LHCN-M2 (cell line): ENCODE measurements at regions not wholly inside any gene's neighbourhood (a gene's known extent, or its start where the extent isn't known, plus 50 kb on each side); places are given as distances from the start of the nearest gene placed in this dataset.
A peak's percentile ranks its signal among the peaks of the same experiment; 100 is the strongest.
"Not testable (repeated sequence)": the region's sequence is repeated elsewhere in the genome, so short reads cannot be mapped to it uniquely, and the experiment has no call there.

Experiments used
- DNase-seq: peaks from one replicate; pipeline ENCODE4 v3.0.0-alpha.2; 2012; ENCODE audit warnings: low read depth

DNA sequence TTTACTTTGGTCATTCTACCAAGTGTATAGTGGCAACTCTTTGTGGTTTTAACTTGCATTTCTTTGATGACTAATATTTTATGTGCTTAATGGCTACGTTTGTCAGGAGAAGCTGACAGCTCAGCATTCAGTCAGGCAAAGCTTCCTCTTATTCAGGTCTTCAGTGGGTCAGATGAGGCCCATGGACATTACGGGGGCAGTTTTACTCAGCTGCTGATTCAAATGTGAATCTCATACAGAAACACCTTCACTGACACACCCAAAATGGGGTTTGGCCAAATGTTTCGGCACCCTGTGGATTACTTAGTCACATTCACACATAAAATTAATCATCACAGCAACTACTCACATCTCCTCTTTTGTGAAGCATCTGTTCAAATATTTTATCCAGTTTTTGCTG lies 104.9 kb upstream of the PLD5 start:
- peak; percentile 62 for DNase-seq

DNA sequence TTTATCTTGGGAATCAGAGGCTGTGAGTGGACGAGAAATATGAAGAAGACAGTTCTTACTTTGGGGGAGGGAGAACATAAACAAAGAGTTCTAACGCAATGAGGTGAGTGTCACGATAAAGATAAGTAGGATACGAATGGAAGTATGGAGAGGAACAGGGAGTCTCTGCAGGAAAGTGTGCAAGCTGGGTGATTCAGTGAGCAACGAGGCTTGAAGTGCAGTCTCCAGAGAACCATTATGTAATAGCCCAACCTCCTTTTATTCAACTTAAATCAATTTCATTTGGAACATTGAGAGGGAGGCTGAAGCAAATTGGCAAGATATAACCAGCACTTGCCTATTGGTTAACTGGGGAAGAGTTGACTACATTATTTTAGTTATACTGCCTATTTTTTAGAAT lies 99.3 kb upstream of the PLD5 start:
- no peak for DNase-seq

DNA sequence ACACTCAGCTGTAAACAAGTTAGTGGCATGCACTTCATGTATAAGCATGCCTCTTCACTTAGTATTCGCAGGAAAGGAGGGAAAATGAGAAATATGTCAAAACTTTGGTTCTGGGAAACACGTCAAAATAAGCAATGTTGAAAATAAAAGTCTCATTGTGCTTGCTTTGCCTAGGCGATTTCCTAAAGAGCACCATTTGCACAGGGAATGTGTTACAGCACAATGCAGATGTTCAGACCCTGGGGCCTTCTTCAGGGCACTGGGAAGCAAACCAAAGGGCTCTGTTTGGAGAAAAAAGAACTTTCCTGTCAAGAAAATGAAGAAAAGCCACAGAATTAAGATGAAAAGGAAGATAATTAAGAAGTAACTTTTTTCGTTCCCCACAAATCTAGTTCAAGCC lies 98.6 kb upstream of the PLD5 start:
- DNase-seq, result no peak

DNA sequence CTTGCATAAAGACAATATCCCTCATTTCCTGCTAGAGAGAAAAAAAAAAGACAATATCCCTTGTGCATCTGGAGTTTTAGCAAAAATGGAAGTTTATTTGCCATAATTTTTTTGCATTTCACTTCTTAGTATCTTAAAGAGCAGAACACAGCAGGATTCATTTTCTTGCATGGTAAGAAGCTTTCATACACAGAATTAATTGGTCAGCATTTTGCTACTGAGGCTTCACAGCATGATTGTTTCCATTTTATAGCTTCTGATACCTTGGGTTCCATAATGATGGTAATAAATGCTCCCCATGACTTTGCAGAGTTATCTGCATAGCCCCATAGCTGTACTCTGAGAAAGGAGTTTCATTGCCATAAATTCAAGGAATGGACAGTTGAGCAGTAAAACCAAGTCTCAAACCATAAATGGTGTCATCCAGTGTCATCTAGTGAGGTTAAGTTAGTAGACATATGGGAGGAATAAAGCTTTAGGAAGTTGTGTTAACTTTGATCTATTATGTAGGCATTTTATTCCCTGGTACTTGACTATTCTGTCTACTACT lies 88.8 kb upstream of the PLD5 start:
- no peak for DNase-seq

DNA sequence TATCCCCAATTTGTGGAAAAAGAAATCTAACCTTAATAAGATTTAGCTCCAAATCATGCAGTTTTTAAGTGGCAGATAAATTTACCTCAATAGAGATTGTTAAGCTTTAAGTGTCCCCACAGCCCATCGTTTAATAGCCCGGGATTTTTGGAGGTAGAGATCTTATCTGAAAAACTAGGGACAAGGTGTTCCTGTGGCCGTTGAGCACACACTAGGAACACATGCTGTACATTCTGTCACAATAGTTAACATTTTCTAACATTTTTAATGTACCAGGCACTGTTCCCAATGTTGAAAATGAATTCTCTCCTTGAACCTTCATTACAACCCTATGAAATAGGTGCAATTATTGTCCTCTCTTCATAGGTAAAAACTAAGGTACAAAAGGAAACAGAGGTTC lies 85.7 kb upstream of the PLD5 start:
- no peak for DNase-seq

DNA sequence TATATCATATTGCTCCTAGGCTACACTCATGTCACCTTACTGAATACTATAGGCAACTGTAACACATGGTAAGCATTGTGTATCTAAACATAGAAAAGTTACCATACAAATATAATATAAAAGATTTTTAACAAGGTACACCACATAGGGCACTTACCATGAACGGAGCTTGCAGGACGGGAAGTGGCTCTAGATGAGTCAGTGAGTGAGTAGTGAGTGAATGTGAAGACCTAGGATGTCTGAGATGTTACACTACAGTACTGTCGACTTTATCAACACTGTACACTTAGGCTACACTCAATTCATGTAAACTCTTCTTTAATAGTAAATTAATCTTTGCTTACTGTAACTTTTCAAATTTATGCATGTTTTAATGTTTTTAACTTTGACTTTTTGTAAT lies 81.0 kb upstream of the PLD5 start:
- peak; percentile 32 for DNase-seq

DNA sequence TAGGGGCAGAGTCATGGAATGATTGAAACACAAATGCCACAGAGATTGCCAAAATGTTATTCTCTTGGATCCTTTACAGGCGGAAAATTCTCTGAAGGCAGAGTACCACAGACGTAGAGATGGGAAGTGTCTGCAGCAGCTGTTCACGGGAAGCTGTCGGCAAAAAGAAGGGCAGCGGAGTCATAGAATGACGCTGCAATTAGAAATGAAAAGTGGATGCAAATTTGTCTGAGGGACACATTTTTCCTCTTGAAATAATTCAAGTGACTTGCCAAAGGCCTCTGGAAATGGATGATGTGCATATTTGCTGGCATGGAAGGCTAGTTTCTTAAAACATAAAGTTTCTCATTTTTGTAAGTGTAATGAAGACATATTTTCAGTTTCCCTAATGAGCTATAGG lies 77.5 kb upstream of the PLD5 start:
- DNase-seq, result peak; percentile 7

DNA sequence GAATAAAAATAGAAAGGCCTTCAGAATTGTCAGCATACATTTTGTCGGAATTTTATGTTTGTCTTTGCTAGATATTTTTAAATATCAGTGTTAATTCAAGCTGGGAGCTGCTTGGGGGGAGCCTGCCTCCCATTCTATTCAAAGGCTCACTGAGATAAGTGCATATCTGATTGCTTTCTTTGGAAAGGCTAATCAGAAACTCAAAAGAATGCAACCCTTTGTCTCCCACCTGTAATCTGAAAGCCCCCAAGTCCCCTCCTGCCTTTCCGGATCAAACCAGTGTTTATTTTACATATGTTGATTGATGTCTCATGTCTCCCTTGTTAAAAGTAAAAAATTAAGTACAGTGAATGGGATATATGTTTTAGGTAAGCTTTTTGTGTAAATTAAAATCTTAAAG lies 69.3 kb upstream of the PLD5 start:
- DNase-seq, result not testable (repeated sequence)

DNA sequence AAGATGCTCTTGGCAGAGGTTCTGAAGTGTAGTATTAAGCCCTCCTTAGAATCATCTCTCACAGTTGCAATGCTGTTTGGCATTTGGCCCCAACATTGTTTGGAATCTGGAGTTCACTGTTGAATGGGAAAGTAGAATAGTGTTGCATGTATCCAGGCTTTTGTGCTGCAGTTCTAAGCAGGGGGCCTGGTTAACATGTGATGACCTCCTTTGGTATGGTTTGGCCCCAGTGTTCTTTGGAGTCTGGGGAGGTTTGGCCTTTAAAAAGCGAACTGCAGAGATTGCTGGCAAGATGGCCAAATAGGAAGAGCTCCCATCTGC lies 61.8 kb upstream of the PLD5 start:
- no peak for DNase-seq

DNA sequence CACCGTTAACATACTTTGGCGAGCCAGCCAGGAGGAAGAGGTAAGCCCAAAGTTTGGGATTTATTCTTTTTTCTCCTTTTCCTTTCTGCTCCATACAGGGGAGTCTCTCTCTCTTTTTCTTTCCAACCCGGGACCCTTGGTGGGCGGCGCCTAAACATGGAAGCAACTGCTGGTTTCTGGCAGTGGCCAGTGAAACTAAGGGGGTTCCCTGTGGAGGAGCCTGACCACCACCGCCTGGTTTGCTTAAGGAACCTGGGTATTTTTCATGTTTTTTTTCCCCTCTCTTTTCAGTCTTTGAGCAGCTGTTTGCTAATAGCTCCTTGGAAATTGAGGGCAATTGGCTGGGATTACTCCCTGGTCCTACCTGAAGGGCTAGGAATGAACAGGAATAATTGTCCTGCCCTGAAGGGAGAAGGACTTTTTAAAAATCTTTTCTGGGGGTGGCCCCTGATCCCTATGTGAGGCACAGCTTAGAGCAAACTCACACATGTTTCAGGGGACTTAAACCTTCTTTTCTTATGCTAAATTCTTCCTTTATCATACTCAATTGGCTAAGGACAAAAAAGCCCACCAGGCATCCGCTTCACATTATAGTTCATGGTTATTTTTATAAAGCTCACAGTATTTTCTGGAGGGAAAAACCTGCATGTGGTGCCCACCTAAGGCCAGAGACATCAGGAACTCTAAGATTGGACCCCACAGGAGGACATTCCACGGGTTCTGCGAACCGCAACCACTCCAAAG lies 61.3 kb upstream of the PLD5 start:
- DNase-seq, result no peak

DNA sequence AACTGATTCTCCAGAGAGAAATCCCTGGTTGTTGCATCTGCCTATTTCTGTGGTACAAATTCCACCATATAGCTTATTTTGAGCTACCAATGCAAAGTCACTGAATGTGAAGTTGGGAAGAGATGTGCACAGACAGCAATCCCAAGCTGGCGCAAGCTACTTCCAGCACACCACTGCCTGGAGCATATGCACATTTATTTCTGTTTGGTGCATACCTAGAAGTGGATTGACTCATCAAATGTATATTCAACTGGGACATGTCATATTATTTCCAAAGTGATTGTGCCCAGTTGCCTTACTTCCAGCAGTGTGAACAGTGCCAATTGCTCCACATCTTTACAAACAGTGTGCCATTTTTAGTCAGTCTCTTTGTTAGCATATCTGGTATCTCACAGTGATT lies 58.2 kb upstream of the PLD5 start:
- no peak for DNase-seq

DNA sequence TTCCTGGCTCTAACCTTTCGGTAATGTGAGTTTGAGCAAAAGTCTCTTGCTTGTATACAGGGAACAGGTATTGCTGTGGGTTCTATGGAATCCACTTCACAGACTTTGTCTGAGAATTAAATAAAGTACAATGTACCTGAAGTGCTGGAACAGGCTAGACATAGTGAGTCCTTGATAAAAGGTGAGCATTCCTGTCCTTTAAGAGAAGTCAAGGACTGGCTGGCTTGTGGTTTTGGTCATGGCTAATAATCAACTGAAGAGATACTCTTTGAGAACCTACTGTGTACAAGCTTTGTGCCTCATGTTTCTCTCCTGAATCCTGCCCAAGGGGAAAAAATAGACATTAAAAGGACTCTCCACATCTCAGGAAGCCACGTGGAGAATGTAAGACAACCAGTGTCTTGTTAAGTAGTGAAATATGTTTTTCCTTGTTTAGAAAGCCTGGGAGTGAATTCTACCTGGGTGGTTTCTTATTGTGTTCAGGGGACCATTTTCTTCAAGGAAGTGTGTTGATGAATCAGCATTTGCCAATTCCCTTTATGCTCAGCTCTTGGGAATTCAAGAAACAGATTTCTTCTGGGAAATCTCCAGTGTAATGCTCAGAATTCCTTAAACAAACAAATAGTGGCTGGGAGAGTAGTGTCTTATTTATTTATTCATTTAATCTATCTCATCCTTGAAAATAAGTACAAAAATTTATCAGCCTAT lies 55.2 kb upstream of the PLD5 start:
- DNase-seq, result no peak
